MCF 10A (cell line): ENCODE measurements at regions not wholly inside any gene's neighbourhood (a gene's known extent, or its start where the extent isn't known, plus 50 kb on each side); places are given as distances from the start of the nearest gene placed in this dataset.

Experiments used
- BruUV-seq: library from RNA; stranded (reverse); fragments of 400-500 nt; replicated peaks from 2 replicates; lab custom pipeline; 2021; lab: Mats Ljungman, UMichigan
- CTCF ChIA-PET: fragments of 300-600 bp; sonication (Branson Sonifier 250); formaldehyde crosslinking; extraction: SDS; loops from one replicate; lab custom pipeline; 2021; ENCODE audit warnings: antibody characterized with exemption, inconsistent platforms; lab: Yijun Ruan, JAX
- POLR2A ChIA-PET: fragments of 300-600, 350-650 bp; sonication (Branson Sonifier 250); formaldehyde crosslinking; extraction: SDS; loops from one replicate; lab custom pipeline; 2020; ENCODE audit warnings: antibody characterized with exemption, inconsistent platforms; lab: Yijun Ruan, JAX
- DNase-seq: peaks from one replicate; pipeline ENCODE4 v3.0.0-alpha.2; 2018; ENCODE audit not compliant: unreplicated experiment
- H3K27ac Mint-ChIP-seq: one replicate; pipeline ENCODE4 v1.8.0; 2022; ENCODE audit warnings: mild to moderate bottlenecking, low read depth, mixed read lengths; ENCODE audit not compliant: unreplicated experiment
- H3K27me3 Mint-ChIP-seq: one replicate; pipeline ENCODE4 v1.8.0; 2022; ENCODE audit warnings: mixed read lengths; ENCODE audit not compliant: insufficient read depth, unreplicated experiment
- H3K36me3 Mint-ChIP-seq: one replicate; pipeline ENCODE4 v1.8.0; 2022; ENCODE audit warnings: mild to moderate bottlenecking, moderate library complexity, mixed read lengths; ENCODE audit not compliant: insufficient read depth, unreplicated experiment
- H3K4me1 Mint-ChIP-seq: one replicate; pipeline ENCODE4 v1.8.0; 2022; ENCODE audit warnings: mixed read lengths; ENCODE audit not compliant: insufficient read depth, unreplicated experiment
- H3K4me3 Mint-ChIP-seq: one replicate; pipeline ENCODE4 v1.8.0; 2022; ENCODE audit warnings: mild to moderate bottlenecking, moderate library complexity, mixed read lengths; ENCODE audit not compliant: unreplicated experiment
- H3K9me3 Mint-ChIP-seq: one replicate; pipeline ENCODE4 v1.8.0; 2022; ENCODE audit warnings: mixed read lengths; ENCODE audit not compliant: unreplicated experiment
- intact Hi-C: fragments of 100-400 bp; cut with micrococcal nuclease; formaldehyde crosslinking; loops from 2 replicates; pipeline ENCODE4 v1.14.1; 2022
- TF ChIP-seq, protein P1 (sequence below): fragments of 200-600 bp; IDR thresholded peaks from one replicate; pipeline ENCODE4 v1.8.0; 2022; ENCODE audit warnings: antibody characterized with exemption, mild to moderate bottlenecking; ENCODE audit not compliant: unreplicated experiment

DNA sequence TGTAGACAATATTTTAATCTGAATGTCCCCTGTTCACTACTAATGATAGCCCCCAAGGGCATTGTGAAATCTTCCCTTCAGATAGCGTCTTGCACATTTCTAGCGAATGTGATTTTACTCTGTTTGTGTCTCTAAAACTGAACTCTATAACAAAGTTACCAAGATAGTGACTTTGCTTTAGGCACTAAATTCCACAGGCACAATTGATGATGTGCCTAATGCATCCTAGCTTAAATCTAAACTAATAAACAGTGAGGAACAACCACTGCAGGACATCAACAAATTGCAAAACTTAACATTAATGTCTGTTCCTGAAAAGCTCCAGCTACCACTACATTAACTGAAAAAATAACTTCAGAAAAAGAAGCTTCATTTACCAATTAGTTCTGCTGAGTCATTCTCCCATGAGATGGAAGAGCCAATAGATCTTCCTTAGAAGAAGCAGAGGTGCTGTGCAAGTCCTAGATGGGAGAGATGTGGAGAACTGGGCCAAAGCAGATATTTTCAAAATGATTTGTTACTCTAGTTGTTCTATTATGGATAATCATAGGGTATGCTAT lies 1065.0 kb downstream of the EPHA7 start:
- no peak overlapping the region for H3K4me3 Mint-ChIP-seq

DNA sequence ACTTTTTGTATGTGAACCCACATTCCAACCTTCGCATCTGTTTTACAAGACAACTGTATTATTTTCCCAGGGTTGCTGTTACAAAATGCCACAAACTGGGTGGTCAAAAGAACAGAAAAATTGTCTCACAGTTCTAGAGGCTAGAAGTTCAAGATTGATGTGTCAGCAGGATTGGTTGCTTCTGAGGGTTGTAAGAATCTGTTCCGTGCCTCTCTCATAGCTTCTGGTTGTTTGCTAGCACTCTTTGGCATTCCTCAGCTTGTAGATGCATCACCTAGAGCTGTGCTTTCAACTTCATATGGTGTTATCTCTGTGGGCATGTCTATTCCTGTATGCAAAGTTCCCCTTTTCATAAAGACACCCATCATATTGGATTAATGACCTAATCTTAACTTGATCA lies 1067.2 kb downstream of the EPHA7 start:
- Mint-ChIP-seq H3K27me3 (peaks cover 54% of the 10 kb centered on the region), H3K36me3 (no peaks in the 10 kb centered on the region), H3K9me3 (no peaks in the 10 kb centered on the region), H3K4me3 (no peak overlapping the region), H3K27ac (no peak overlapping the region), H3K4me1 (no peaks in the 10 kb centered on the region)
- ChIA-PET POLR2A (no interaction called here), CTCF (no interaction called here)
- TF ChIP-seq, protein P1, sequence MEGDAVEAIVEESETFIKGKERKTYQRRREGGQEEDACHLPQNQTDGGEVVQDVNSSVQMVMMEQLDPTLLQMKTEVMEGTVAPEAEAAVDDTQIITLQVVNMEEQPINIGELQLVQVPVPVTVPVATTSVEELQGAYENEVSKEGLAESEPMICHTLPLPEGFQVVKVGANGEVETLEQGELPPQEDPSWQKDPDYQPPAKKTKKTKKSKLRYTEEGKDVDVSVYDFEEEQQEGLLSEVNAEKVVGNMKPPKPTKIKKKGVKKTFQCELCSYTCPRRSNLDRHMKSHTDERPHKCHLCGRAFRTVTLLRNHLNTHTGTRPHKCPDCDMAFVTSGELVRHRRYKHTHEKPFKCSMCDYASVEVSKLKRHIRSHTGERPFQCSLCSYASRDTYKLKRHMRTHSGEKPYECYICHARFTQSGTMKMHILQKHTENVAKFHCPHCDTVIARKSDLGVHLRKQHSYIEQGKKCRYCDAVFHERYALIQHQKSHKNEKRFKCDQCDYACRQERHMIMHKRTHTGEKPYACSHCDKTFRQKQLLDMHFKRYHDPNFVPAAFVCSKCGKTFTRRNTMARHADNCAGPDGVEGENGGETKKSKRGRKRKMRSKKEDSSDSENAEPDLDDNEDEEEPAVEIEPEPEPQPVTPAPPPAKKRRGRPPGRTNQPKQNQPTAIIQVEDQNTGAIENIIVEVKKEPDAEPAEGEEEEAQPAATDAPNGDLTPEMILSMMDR, result no peak
- intact Hi-C loops, result no loop called here
- DNase-seq, result no peak
- no TSS peak for BruUV-seq

More for the DNA sequence above, 1065.0 kb downstream of the EPHA7 start:
- Mint-ChIP-seq H3K4me1 (no peaks in the 10 kb centered on the region), H3K9me3 (no peaks in the 10 kb centered on the region), H3K36me3 (no peaks in the 10 kb centered on the region), H3K27ac (no peak overlapping the region), H3K27me3 (peaks cover 54% of the 10 kb centered on the region)
- no peak for DNase-seq
- no TSS peak for BruUV-seq
- ChIA-PET CTCF (no interaction called here), POLR2A (no interaction called here)
- TF ChIP-seq, protein P1, result no peak
- intact Hi-C loops, result no loop called here

DNA sequence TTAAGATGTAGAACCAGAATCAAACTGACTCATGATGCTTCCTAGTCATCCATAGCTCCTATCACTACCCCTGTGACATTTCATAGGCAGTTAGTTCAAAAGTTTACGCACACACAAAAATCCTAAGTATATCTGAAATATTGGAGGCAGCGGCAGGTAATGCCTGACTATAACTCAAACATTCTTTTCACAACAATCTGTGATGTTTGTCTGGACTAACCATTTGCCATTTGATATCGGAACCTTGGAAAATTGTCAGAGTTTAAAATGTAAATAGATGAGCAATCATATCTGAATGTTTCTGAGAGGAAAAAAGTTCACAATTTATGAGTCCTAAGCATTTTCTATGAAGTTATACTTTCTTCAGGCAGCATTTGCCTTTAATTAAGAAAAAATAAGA lies 1078.2 kb downstream of the EPHA7 start:
- no peak for DNase-seq
- BruUV-seq, result no TSS peak
- H3K27ac Mint-ChIP-seq, result no peak overlapping the region

DNA sequence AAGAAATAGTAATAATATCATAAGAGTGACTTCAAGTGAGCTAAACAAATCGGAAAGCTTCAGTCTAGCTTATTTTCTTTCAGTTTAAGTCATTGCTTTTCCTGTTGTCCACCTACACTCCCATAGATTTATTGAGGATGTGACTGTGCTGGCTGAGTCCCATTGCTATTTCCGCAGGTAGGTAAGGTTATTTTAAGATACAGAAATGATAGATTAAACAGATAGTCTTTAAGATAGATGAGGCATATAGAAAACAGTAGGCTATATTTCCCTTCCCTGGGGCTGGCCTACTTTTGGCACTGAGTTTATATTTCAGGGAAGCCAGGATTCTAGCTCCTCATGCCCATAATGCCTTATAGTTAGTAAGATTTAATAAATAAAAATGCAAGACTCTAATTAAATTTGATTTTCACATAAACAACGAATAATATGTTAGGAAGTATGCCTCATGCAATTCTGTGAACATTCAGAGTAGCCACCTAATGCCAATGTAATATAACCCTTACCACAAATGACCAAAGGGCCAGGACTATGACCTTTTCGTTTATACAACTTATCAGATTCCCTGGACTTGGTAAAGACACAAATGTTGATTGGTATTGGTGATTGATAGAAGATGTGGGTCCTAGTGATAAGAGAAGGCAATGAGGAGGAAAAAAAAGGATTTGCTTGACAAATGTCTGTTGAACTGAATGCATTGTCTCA lies 1079.3 kb downstream of the EPHA7 start:
- no TSS peak for BruUV-seq
- TF ChIP-seq, protein P1, result no peak
- H3K27me3 Mint-ChIP-seq, result peaks cover 52% of the 10 kb centered on the region
- H3K4me1 Mint-ChIP-seq, result no peaks in the 10 kb centered on the region
- POLR2A ChIA-PET, result interaction anchor here (0.7 kb wide), 1 partner anchor 212 kb away, joined by 3 read pairs; no protein-coding TSS in a partner anchor
- no peaks in the 10 kb centered on the region for H3K36me3 Mint-ChIP-seq
- H3K9me3 Mint-ChIP-seq, result no peaks in the 10 kb centered on the region
- H3K4me3 Mint-ChIP-seq, result no peak overlapping the region
- DNase-seq, result no peak
- CTCF ChIA-PET, result interaction anchor here (0.5 kb wide), 1 partner anchor 219 kb away, joined by 5 read pairs; no protein-coding TSS in a partner anchor
- intact Hi-C loops, result no loop called here
- H3K27ac Mint-ChIP-seq, result no peak overlapping the region

More for the DNA sequence above, 1078.2 kb downstream of the EPHA7 start:
- peaks cover 54% of the 10 kb centered on the region for H3K27me3 Mint-ChIP-seq
- no peaks in the 10 kb centered on the region for H3K9me3 Mint-ChIP-seq
- no peaks in the 10 kb centered on the region for H3K4me1 Mint-ChIP-seq
- H3K36me3 Mint-ChIP-seq, result no peaks in the 10 kb centered on the region
- CTCF ChIA-PET, result no interaction called here
- no peak overlapping the region for H3K4me3 Mint-ChIP-seq
- TF ChIP-seq, protein P1, result no peak
- POLR2A ChIA-PET, result no interaction called here
- intact Hi-C loops, result no loop called here
